GM12872 (cell line): ENCODE measurements at regions not wholly inside any gene's neighbourhood (a gene's known extent, or its start where the extent isn't known, plus 50 kb on each side); places are given as distances from the start of the nearest gene placed in this dataset.

Experiments
- CTCF ChIP-seq: IDR thresholded peaks from 3 replicates; pipeline ENCODE4 v1.5.1; 2011; ENCODE audit warnings: low read depth, mild to moderate bottlenecking, low read length, moderate library complexity; ENCODE audit not compliant: insufficient read depth

GRCh38 chr2:239870276-239870675, 154.9 kb downstream of the NDUFA10 start:
- no peak for TF ChIP-seq CTCF

- TF ChIP-seq CTCF = no peak
Observed at GRCh38 chr2:239869272-239870155, 155.6 kb downstream of the NDUFA10 start.

- TF ChIP-seq CTCF = no peak
Observed at GRCh38 chr2:239868556-239869181, 156.5 kb downstream of the NDUFA10 start.

- no peak for TF ChIP-seq CTCF
Observed at GRCh38 chr2:239866778-239867177, 158.4 kb downstream of the NDUFA10 start.

- TF ChIP-seq CTCF = no peak
Observed at GRCh38 chr2:239866350-239866749, 158.8 kb downstream of the NDUFA10 start.

GRCh38 chr2:239865059-239865639, 160.0 kb downstream of the NDUFA10 start:
- TF ChIP-seq CTCF = no peak

- no peak for TF ChIP-seq CTCF
Observed at GRCh38 chr2:239864247-239865058, 160.7 kb downstream of the NDUFA10 start.
